Caco-2 (cell line): ENCODE measurements at regions not wholly inside any gene's neighbourhood (a gene's known extent, or its start where the extent isn't known, plus 50 kb on each side); places are given as distances from the start of the nearest gene placed in this dataset.

Experiments
- BruUV-seq: library from RNA; stranded (reverse); fragments of 400-500 nt; replicated peaks from 2 replicates; lab custom pipeline; 2021; lab: Mats Ljungman, UMichigan
- CTCF ChIA-PET: fragments of 300-600 bp; sonication (Branson Sonifier 250); formaldehyde crosslinking; loops from one replicate; lab custom pipeline; 2022; ENCODE audit warnings: antibody characterized with exemption; lab: Charles Lee
- POLR2A ChIA-PET: fragments of 300-600 bp; sonication (Branson Sonifier 250); formaldehyde crosslinking; loops from one replicate; lab custom pipeline; 2022; ENCODE audit warnings: antibody characterized with exemption; lab: Charles Lee
- DNase-seq, 2 experiments: peaks; one replicate each; pipeline versions ENCODE4 v3.0.0 to v3.0.0-alpha.2; 2020 to 2022
- H3K27me3 ChIP-seq: replicated peaks from 2 replicates; pipeline ENCODE4 v1.6.0; 2011; ENCODE audit warnings: low read length; ENCODE audit not compliant: control insufficient read depth, insufficient read depth
- H3K36me3 ChIP-seq: 2 replicates; pipeline ENCODE4 v1.5.1; 2011; ENCODE audit warnings: low read length; ENCODE audit not compliant: control insufficient read depth, insufficient read depth
- H3K4me1 ChIP-seq: fragments of 250-450 bp; sonication (Bioruptor Pico); 2 replicates; pipeline ENCODE4 v1.5.1; 2020; ENCODE audit warnings: mild to moderate bottlenecking
- H3K4me3 ChIP-seq: 2 replicates; pipeline ENCODE4 v1.5.1; 2011; ENCODE audit warnings: low read depth, mild to moderate bottlenecking, control low read depth, low read length
- H3K9me3 ChIP-seq: fragments of 250-450 bp; sonication (Bioruptor Pico); 2 replicates; pipeline ENCODE4 v1.5.1; 2020; ENCODE audit warnings: mild to moderate bottlenecking, moderate library complexity
- H3K27ac Mint-ChIP-seq: one replicate; pipeline ENCODE4 v1.8.0; 2022; ENCODE audit warnings: mixed read lengths; ENCODE audit not compliant: unreplicated experiment
- H3K27me3 Mint-ChIP-seq: one replicate; pipeline ENCODE4 v1.8.0; 2022; ENCODE audit warnings: mixed read lengths; ENCODE audit not compliant: insufficient read depth, unreplicated experiment
- H3K36me3 Mint-ChIP-seq: one replicate; pipeline ENCODE4 v1.8.0; 2022; ENCODE audit warnings: mild to moderate bottlenecking, mixed read lengths; ENCODE audit not compliant: insufficient read depth, unreplicated experiment
- H3K4me1 Mint-ChIP-seq: one replicate; pipeline ENCODE4 v1.8.0; 2022; ENCODE audit warnings: low read depth, mixed read lengths; ENCODE audit not compliant: unreplicated experiment
- H3K4me3 Mint-ChIP-seq: one replicate; pipeline ENCODE4 v1.8.0; 2022; ENCODE audit warnings: mild to moderate bottlenecking, moderate library complexity, mixed read lengths; ENCODE audit not compliant: unreplicated experiment
- H3K9me3 Mint-ChIP-seq: one replicate; pipeline ENCODE4 v1.8.0; 2022; ENCODE audit warnings: mixed read lengths; ENCODE audit not compliant: unreplicated experiment
- intact Hi-C: fragments of 100-400 bp; cut with micrococcal nuclease; formaldehyde crosslinking; loops from one replicate; pipeline ENCODE4 v1.10.0; 2022; ENCODE audit not compliant: unreplicated experiment
- TF ChIP-seq, protein P1 (sequence below), 2 experiments: fragments of 200-600 bp in 1 of 2; IDR thresholded peaks; 1 replicate in 1 of 2; 2 replicates in 1 of 2; pipeline versions ENCODE4 v1.5.1 to v1.8.0; 2011 to 2022; ENCODE audit warnings: antibody characterized with exemption in 1 of 2, control low read depth in 1 of 2, inconsistent platforms in 1 of 2, low read depth in 1 of 2, low read length in 1 of 2, mild to moderate bottlenecking in 1 of 2, moderate library complexity in 1 of 2; ENCODE audit not compliant: insufficient read depth in 1 of 2, severe bottlenecking in 1 of 2, unreplicated experiment in 1 of 2

DNA sequence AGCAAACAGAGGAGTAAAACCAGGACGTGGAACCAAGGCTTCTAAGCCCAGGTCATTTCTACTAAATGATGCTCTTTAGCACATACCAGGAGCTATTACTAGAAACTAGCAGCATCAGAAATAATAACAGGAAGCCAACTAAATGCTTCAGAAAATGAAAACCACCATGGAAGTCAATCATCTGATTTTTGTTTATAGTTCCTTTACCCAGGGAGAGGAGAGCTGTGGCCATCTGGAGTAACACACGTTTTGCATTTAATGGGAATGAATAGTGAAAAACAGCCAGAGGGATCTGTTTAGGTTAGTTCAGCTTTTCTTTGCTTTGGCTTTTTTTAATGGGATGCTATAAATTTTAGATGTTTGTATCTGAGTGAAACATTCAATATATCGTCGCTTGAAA lies 250.7 kb upstream of the ARHGAP20 start:
- Mint-ChIP-seq H3K9me3 (no peaks in the 10 kb centered on the region), H3K4me3 (no peak overlapping the region), H3K27ac (no peak overlapping the region), H3K4me1 (no peaks in the 10 kb centered on the region), H3K36me3 (no peaks in the 10 kb centered on the region), H3K27me3 (peaks cover 33% of the 10 kb centered on the region)
- CTCF ChIA-PET: no interaction called here
- POLR2A ChIA-PET: interaction anchor here (0.6 kb wide), 1 partner anchor 11 kb away, joined by 4 read pairs; no protein-coding TSS in a partner anchor
- no peak overlapping the region for H3K4me3 ChIP-seq
- DNase-seq: no peak
- intact Hi-C loops: no loop called here
- H3K4me1 ChIP-seq: no peaks in the 10 kb centered on the region
- H3K36me3 ChIP-seq: no peaks in the 10 kb centered on the region
- no TSS peak for BruUV-seq
- H3K9me3 ChIP-seq: no peaks in the 10 kb centered on the region
- TF ChIP-seq, protein P1, sequence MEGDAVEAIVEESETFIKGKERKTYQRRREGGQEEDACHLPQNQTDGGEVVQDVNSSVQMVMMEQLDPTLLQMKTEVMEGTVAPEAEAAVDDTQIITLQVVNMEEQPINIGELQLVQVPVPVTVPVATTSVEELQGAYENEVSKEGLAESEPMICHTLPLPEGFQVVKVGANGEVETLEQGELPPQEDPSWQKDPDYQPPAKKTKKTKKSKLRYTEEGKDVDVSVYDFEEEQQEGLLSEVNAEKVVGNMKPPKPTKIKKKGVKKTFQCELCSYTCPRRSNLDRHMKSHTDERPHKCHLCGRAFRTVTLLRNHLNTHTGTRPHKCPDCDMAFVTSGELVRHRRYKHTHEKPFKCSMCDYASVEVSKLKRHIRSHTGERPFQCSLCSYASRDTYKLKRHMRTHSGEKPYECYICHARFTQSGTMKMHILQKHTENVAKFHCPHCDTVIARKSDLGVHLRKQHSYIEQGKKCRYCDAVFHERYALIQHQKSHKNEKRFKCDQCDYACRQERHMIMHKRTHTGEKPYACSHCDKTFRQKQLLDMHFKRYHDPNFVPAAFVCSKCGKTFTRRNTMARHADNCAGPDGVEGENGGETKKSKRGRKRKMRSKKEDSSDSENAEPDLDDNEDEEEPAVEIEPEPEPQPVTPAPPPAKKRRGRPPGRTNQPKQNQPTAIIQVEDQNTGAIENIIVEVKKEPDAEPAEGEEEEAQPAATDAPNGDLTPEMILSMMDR (IDR thresholded peaks at IDR 0.05; ENCODE audit: insufficient read depth in 1 of 2, low read depth in 1 of 2, low read length in 1 of 2, severe bottlenecking in 1 of 2, unreplicated experiment in 1 of 2): no peak
- no peaks in the 10 kb centered on the region; the same call in 1 of the 2 replicates for H3K27me3 ChIP-seq

DNA sequence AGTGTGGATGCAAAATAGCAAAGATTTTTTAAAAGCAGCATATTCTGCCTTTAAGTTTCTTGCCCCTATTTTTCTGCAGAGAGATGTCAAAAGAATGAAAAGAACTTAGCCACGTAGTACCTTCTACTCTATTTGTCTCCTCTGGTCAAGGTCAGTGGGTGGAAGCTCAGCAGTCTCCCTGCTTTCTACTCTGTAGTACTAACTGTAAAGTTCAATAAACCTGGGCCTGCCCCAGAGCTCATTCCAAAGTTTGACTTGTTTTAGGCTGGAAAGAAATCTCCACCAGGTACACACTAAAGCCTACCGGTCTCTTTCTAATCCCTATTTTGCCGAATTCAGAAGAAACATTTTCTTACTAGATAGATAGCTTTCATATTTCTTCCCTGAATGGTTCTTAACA lies 247.9 kb upstream of the ARHGAP20 start:
- no peak overlapping the region for H3K4me3 ChIP-seq
- no TSS peak for BruUV-seq
- no peaks in the 10 kb centered on the region for H3K9me3 ChIP-seq
- no peaks in the 10 kb centered on the region for H3K9me3 Mint-ChIP-seq
- no peak overlapping the region for H3K4me3 Mint-ChIP-seq
- H3K27me3 ChIP-seq: no peaks in the 10 kb centered on the region; the same call in 1 of the 2 replicates
- no peaks in the 10 kb centered on the region for H3K4me1 ChIP-seq
- H3K27ac Mint-ChIP-seq: no peak overlapping the region
- H3K27me3 Mint-ChIP-seq: peaks cover 34% of the 10 kb centered on the region
- no peak for DNase-seq
- no peaks in the 10 kb centered on the region for H3K4me1 Mint-ChIP-seq
- no peaks in the 10 kb centered on the region for H3K36me3 ChIP-seq
- POLR2A ChIA-PET: no interaction called here
- CTCF ChIA-PET: no interaction called here
- no peaks in the 10 kb centered on the region for H3K36me3 Mint-ChIP-seq
- intact Hi-C loops: no loop called here
- TF ChIP-seq, protein P1 (IDR thresholded peaks at IDR 0.05; ENCODE audit: insufficient read depth in 1 of 2, low read depth in 1 of 2, low read length in 1 of 2, severe bottlenecking in 1 of 2, unreplicated experiment in 1 of 2): no peak

DNA sequence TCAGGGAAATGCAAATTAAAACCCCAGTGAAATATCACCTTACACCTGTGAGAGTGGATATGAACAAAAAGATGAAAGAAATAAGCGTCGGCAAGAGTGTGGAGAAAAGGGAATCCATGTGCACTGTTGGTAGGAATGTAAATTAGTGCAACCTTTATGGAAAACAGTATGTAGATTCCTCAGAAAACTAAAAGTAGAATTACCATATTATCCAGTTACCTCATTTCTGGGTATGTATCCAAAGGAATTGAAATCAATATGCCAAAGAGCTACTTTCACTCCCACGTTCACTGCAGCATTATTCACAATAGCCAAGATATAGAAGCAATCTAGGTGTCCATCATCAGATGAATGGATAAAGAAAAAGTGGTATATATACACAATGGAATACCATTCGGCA lies 246.0 kb upstream of the ARHGAP20 start:
- TF ChIP-seq, protein P1 (IDR thresholded peaks at IDR 0.05; ENCODE audit: insufficient read depth in 1 of 2, low read depth in 1 of 2, low read length in 1 of 2, severe bottlenecking in 1 of 2, unreplicated experiment in 1 of 2): no peak
- Mint-ChIP-seq H3K36me3 (no peaks in the 10 kb centered on the region), H3K9me3 (no peaks in the 10 kb centered on the region), H3K4me3 (no peak overlapping the region), H3K27ac (no peak overlapping the region), H3K4me1 (no peaks in the 10 kb centered on the region), H3K27me3 (peaks cover 33% of the 10 kb centered on the region)
- intact Hi-C loops: loop anchor here (5.0 kb wide), 1 partner anchor 474 kb away; no protein-coding TSS in a partner anchor
- CTCF ChIA-PET: no interaction called here
- Histone ChIP-seq H3K27me3 (no peaks in the 10 kb centered on the region; the same call in 1 of the 2 replicates), H3K4me1 (no peaks in the 10 kb centered on the region), H3K9me3 (no peaks in the 10 kb centered on the region), H3K4me3 (no peak overlapping the region), H3K36me3 (no peaks in the 10 kb centered on the region)
- DNase-seq: no peak
- POLR2A ChIA-PET: no interaction called here
- no TSS peak for BruUV-seq
